Activated CD4-positive, alpha-beta T cell treated with anti-CD3 and anti-CD28 coated beads, Interleukin-2, amount 50 U/mL, for 1 hour (primary cell): ENCODE measurements at regions not wholly inside any gene's neighbourhood (a gene's known extent, or its start where the extent isn't known, plus 50 kb on each side); places are given as distances from the start of the nearest gene placed in this dataset.
"Not testable (repeated sequence)": the region's sequence is repeated elsewhere in the genome, so short reads cannot be mapped to it uniquely, and the experiment has no call there.

Experiments used
- DNase-seq: peaks from one replicate; pipeline ENCODE4 v3.0.0-alpha.2; 2020

GRCh38 chr3:115254492-115255196 is 107.6 kb upstream of the ZBTB20 start:
- DNase-seq = no peak

GRCh38 chr3:115255197-115255585 is 108.1 kb upstream of the ZBTB20 start:
- DNase-seq = no peak

GRCh38 chr3:115270849-115271248 is 123.8 kb upstream of the ZBTB20 start:
- no peak for DNase-seq

- no peak for DNase-seq
These were observed 125.1 kb upstream of the ZBTB20 start for GRCh38 chr3:115272036-115272824.

- DNase-seq = no peak
These were observed 128.8 kb upstream of the ZBTB20 start for GRCh38 chr3:115275896-115276295.

- no peak for DNase-seq
These were observed 132.9 kb upstream of the ZBTB20 start for GRCh38 chr3:115279939-115280338.

GRCh38 chr3:115280506-115280905 is 133.4 kb upstream of the ZBTB20 start:
- no peak for DNase-seq

GRCh38 chr3:115281697-115282675 is 134.9 kb upstream of the ZBTB20 start:
- DNase-seq = no peak

GRCh38 chr3:115284980-115285379 is 137.9 kb upstream of the ZBTB20 start:
- DNase-seq = no peak

GRCh38 chr3:115286529-115287197 is 139.6 kb upstream of the ZBTB20 start:
- no peak for DNase-seq

GRCh38 chr3:115287198-115287597 is 140.1 kb upstream of the ZBTB20 start:
- DNase-seq = no peak

GRCh38 chr3:115292131-115292530 is 145.0 kb upstream of the ZBTB20 start:
- no peak for DNase-seq

GRCh38 chr3:115292677-115293165 is 145.6 kb upstream of the ZBTB20 start:
- DNase-seq = no peak

GRCh38 chr3:115293321-115293720 is 146.2 kb upstream of the ZBTB20 start:
- DNase-seq = no peak

GRCh38 chr3:115301364-115301860 is 154.3 kb upstream of the ZBTB20 start:
- DNase-seq = no peak

GRCh38 chr3:115317953-115318352 is 170.9 kb upstream of the ZBTB20 start:
- not testable (repeated sequence) for DNase-seq

- DNase-seq = no peak
These were observed 174.3 kb upstream of the ZBTB20 start for GRCh38 chr3:115321400-115321805.

GRCh38 chr3:115322901-115323300 is 175.8 kb upstream of the ZBTB20 start:
- DNase-seq = no peak

GRCh38 chr3:115323380-115323779 is 176.3 kb upstream of the ZBTB20 start:
- DNase-seq = no peak

- DNase-seq = no peak
These were observed 177.0 kb upstream of the ZBTB20 start for GRCh38 chr3:115324056-115324455.

- DNase-seq = no peak
These were observed 178.5 kb upstream of the ZBTB20 start for GRCh38 chr3:115325539-115325938.

- DNase-seq = no peak
These were observed 183.3 kb upstream of the ZBTB20 start for GRCh38 chr3:115330430-115330829.
